Endothelial cell of umbilical vein (primary cell): ENCODE measurements at regions not wholly inside any gene's neighbourhood (a gene's known extent, or its start where the extent isn't known, plus 50 kb on each side); places are given as distances from the start of the nearest gene placed in this dataset.

ENCODE experiments used
- EZH2 ChIP-seq: IDR thresholded peaks from 2 replicates; pipeline ENCODE4 v1.6.1; 2012; ENCODE audit warnings: borderline replicate concordance, low read depth, mild to moderate bottlenecking, moderate library complexity, low read length, inconsistent platforms; ENCODE audit not compliant: severe bottlenecking
- FOS ChIP-seq: IDR thresholded peaks from 2 replicates; pipeline ENCODE4 v1.6.1; 2011; ENCODE audit warnings: mild to moderate bottlenecking, low read length, moderate library complexity, borderline replicate concordance; ENCODE audit not compliant: insufficient read depth
- GATA2 ChIP-seq: IDR thresholded peaks from 2 replicates; pipeline ENCODE4 v1.7.0; 2011; ENCODE audit warnings: low read depth, mild to moderate bottlenecking, moderate library complexity, mixed read lengths, low read length; ENCODE audit not compliant: insufficient read length, insufficient read depth
- JUN ChIP-seq: IDR thresholded peaks from 2 replicates; pipeline ENCODE4 v1.6.1; 2011; ENCODE audit warnings: borderline replicate concordance, low read depth; ENCODE audit not compliant: insufficient read length, insufficient read depth
- MAX ChIP-seq: IDR thresholded peaks from 2 replicates; pipeline ENCODE4 v1.6.1; 2011; ENCODE audit not compliant: insufficient read depth, insufficient read length
- MYC ChIP-seq: IDR thresholded peaks from one replicate; pipeline ENCODE4 v1.6.1; 2011; ENCODE audit warnings: mild to moderate bottlenecking, low read depth, low read length
- POLR2A ChIP-seq: IDR thresholded peaks from 2 replicates; pipeline ENCODE4 v1.6.1; 2012; ENCODE audit warnings: low read depth, mild to moderate bottlenecking, control low read depth, low read length
- POLR2AphosphoS5 ChIP-seq: IDR thresholded peaks from 2 replicates; pipeline ENCODE4 v1.6.1; 2012; ENCODE audit warnings: low read depth, mild to moderate bottlenecking, control low read depth, low read length, moderate library complexity; ENCODE audit not compliant: insufficient read depth
- TF ChIP-seq, protein P1 (sequence below), 2 donors: IDR thresholded peaks; 1 replicate in 1 of 2; 2 replicates in 1 of 2; pipeline ENCODE4 v1.5.1; 2011; ENCODE audit warnings: low read length in 2 of 2, mild to moderate bottlenecking in 2 of 2, moderate library complexity in 2 of 2, control low read depth in 1 of 2, inconsistent platforms in 1 of 2, low read depth in 1 of 2; ENCODE audit not compliant: insufficient read depth in 1 of 2; ENCODE audit errors: extremely low read depth in 1 of 2

GRCh38 chr12:47509398-47509851 is 196.4 kb downstream of the RPAP3 start:
- no peak for TF ChIP-seq JUN
- TF ChIP-seq MYC: no peak
- TF ChIP-seq POLR2AphosphoS5: no peak
- no peak for TF ChIP-seq POLR2A
- TF ChIP-seq, protein P1, sequence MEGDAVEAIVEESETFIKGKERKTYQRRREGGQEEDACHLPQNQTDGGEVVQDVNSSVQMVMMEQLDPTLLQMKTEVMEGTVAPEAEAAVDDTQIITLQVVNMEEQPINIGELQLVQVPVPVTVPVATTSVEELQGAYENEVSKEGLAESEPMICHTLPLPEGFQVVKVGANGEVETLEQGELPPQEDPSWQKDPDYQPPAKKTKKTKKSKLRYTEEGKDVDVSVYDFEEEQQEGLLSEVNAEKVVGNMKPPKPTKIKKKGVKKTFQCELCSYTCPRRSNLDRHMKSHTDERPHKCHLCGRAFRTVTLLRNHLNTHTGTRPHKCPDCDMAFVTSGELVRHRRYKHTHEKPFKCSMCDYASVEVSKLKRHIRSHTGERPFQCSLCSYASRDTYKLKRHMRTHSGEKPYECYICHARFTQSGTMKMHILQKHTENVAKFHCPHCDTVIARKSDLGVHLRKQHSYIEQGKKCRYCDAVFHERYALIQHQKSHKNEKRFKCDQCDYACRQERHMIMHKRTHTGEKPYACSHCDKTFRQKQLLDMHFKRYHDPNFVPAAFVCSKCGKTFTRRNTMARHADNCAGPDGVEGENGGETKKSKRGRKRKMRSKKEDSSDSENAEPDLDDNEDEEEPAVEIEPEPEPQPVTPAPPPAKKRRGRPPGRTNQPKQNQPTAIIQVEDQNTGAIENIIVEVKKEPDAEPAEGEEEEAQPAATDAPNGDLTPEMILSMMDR (IDR thresholded peaks at IDR 0.05; ENCODE audit: extremely low read depth in 1 of 2, insufficient read depth in 1 of 2, low read depth in 1 of 2, low read length in 2 of 2): no peak
- no peak for TF ChIP-seq GATA2
- TF ChIP-seq MAX: no peak
- no peak for TF ChIP-seq EZH2
- TF ChIP-seq FOS: no peak
